ENCODE measurements at regions not wholly inside any gene's neighbourhood (a gene's known extent, or its start where the extent isn't known, plus 50 kb on each side); places are given as distances from the start of the nearest gene placed in this dataset.
"Not testable (repeated sequence)": the region's sequence is repeated elsewhere in the genome, so short reads cannot be mapped to it uniquely, and the experiment has no call there.

DNA sequence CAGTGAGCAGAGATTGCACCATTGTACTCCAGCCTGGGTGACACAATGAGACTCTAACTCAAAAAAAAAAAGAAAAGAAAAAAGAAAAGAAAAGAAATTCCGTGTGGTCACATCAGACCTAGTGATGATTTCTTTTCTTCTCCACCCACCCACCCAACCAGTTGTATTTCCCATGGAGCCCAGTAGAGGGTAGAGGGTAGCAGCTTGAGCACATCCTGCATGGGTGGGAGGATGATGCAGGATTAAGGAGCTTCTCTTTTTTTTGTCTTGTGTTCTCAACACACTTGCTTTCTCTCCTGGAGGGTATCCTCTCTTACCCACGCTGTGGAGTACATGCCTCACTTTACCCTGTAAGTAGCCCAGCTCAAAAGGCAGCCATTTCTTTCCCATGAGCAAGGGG is 118.6 kb upstream of the CARD11 start:
- no peak overlapping the region for H3K4me3 ChIP-seq (replicated peaks in 1 of 4; ENCODE audit: control extremely low read depth in 1 of 4, insufficient read depth in 1 of 4, low read depth in 3 of 4, low read length in 4 of 4)
- TF ChIP-seq, protein P1, sequence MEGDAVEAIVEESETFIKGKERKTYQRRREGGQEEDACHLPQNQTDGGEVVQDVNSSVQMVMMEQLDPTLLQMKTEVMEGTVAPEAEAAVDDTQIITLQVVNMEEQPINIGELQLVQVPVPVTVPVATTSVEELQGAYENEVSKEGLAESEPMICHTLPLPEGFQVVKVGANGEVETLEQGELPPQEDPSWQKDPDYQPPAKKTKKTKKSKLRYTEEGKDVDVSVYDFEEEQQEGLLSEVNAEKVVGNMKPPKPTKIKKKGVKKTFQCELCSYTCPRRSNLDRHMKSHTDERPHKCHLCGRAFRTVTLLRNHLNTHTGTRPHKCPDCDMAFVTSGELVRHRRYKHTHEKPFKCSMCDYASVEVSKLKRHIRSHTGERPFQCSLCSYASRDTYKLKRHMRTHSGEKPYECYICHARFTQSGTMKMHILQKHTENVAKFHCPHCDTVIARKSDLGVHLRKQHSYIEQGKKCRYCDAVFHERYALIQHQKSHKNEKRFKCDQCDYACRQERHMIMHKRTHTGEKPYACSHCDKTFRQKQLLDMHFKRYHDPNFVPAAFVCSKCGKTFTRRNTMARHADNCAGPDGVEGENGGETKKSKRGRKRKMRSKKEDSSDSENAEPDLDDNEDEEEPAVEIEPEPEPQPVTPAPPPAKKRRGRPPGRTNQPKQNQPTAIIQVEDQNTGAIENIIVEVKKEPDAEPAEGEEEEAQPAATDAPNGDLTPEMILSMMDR (conservative IDR thresholded peaks at IDR 0.05 in 1 of 2, IDR thresholded peaks at IDR 0.05 in 1 of 2; ENCODE audit: low read depth in 1 of 2, low read length in 2 of 2) = peak in 1 of 2 donors; percentile 49
- no peak for TF ChIP-seq EZH2 (IDR thresholded peaks at IDR 0.05; ENCODE audit: low read length, missing control alignments)
- no peaks in the 10 kb centered on the region for H3K79me2 ChIP-seq (ENCODE audit: control insufficient read depth, insufficient read depth, low read length)
- no peaks in the 10 kb centered on the region for H3K27me3 ChIP-seq (ENCODE audit: control insufficient read depth, insufficient read depth, low read length)
- no peak overlapping the region for H3K4me2 ChIP-seq (ENCODE audit: extremely low read depth, insufficient read depth, low read length)
- H4K20me1 ChIP-seq (ENCODE audit: control insufficient read depth, extremely low read depth, insufficient read depth, low read length) = no peaks in the 10 kb centered on the region
- no peaks in the 10 kb centered on the region for H3K36me3 ChIP-seq (ENCODE audit: control insufficient read depth, insufficient read depth, low read length)
- no peaks in the 10 kb centered on the region for H3K4me1 ChIP-seq (ENCODE audit: control insufficient read depth, extremely low read depth, insufficient read depth, low read length)
- H3K9me3 ChIP-seq (ENCODE audit: control insufficient read depth, insufficient read depth, low read depth, low read length) = no peaks in the 10 kb centered on the region
- no peak overlapping the region for H3K27ac ChIP-seq (ENCODE audit: insufficient read depth, low read length)
- peak; percentile 10 to 41 for DNase-seq (ENCODE audit: low read depth in 2 of 2)
- H3K9ac ChIP-seq (ENCODE audit: insufficient read depth, low read length) = no peak overlapping the region
- no peak overlapping the region for H2AFZ ChIP-seq (ENCODE audit: low read length)

DNA sequence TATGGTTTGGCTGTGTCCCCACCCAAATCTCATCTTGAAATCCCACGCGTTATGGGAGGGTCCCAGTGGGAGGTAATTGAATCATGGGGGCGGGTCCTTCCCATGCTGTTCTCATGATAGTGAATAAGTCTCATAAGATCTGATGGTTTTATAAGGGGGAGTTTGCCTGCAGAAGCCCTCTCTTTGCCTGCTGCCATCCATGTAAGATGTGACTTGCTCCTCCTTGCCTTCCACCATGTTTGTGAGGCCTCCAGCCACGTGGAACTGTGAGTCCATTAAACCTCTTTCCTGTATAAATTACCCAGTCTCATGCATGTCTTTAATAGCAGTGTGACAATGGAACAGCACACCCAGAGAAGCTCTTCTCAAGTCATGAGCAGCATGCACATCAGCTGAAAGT is 119.1 kb upstream of the CARD11 start:
- not testable (repeated sequence) for H3K9ac ChIP-seq (ENCODE audit: insufficient read depth, low read length); H3K4me3 ChIP-seq (replicated peaks in 1 of 4; ENCODE audit: control extremely low read depth in 1 of 4, insufficient read depth in 1 of 4, low read depth in 3 of 4, low read length in 4 of 4); H2AFZ ChIP-seq (ENCODE audit: low read length); H3K4me2 ChIP-seq (ENCODE audit: extremely low read depth, insufficient read depth, low read length); H4K20me1 ChIP-seq (ENCODE audit: control insufficient read depth, extremely low read depth, insufficient read depth, low read length); H3K9me3 ChIP-seq (ENCODE audit: control insufficient read depth, insufficient read depth, low read depth, low read length); H3K79me2 ChIP-seq (ENCODE audit: control insufficient read depth, insufficient read depth, low read length); H3K27ac ChIP-seq (ENCODE audit: insufficient read depth, low read length); H3K36me3 ChIP-seq (ENCODE audit: control insufficient read depth, insufficient read depth, low read length); DNase-seq (ENCODE audit: low read depth in 2 of 2); H3K27me3 ChIP-seq (ENCODE audit: control insufficient read depth, insufficient read depth, low read length); H3K4me1 ChIP-seq (ENCODE audit: control insufficient read depth, extremely low read depth, insufficient read depth, low read length)

DNA sequence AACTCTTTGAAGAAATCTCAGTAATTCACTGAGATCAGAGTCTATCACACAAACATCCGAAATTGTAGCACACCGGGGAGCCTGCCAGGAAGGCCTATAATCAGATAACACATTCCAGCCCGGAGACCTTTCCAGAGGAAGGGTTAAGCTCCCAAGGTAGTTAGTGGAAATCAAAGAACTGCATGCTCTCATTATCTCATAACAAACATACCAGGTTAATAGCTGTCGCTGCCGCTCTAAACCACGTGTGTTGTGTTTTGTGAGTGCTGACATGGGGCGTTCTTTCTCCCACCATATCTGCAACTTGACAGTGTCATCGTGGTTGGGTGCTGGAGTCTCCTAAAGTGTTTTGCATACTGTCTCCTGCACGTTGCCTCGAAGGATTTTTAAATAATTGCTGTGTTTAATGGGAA is 120.7 kb upstream of the CARD11 start:
- H3K79me2 ChIP-seq (ENCODE audit: control insufficient read depth, insufficient read depth, low read length) = no peaks in the 10 kb centered on the region
- no peaks in the 10 kb centered on the region for H4K20me1 ChIP-seq (ENCODE audit: control insufficient read depth, extremely low read depth, insufficient read depth, low read length)
- H3K9me3 ChIP-seq (ENCODE audit: control insufficient read depth, insufficient read depth, low read depth, low read length) = no peaks in the 10 kb centered on the region
- DNase-seq (ENCODE audit: low read depth in 2 of 2) = peak in 1 of 2 donors; percentile 16
- no peak overlapping the region for H3K4me2 ChIP-seq (ENCODE audit: extremely low read depth, insufficient read depth, low read length)
- H3K4me1 ChIP-seq (ENCODE audit: control insufficient read depth, extremely low read depth, insufficient read depth, low read length) = no peaks in the 10 kb centered on the region
- H2AFZ ChIP-seq (ENCODE audit: low read length) = no peak overlapping the region
- no peak overlapping the region for H3K27ac ChIP-seq (ENCODE audit: insufficient read depth, low read length)
- TF ChIP-seq, protein P1 (conservative IDR thresholded peaks at IDR 0.05 in 1 of 2, IDR thresholded peaks at IDR 0.05 in 1 of 2; ENCODE audit: low read depth in 1 of 2, low read length in 2 of 2) = no peak
- TF ChIP-seq EZH2 (IDR thresholded peaks at IDR 0.05; ENCODE audit: low read length, missing control alignments) = no peak
- H3K36me3 ChIP-seq (ENCODE audit: control insufficient read depth, insufficient read depth, low read length) = no peaks in the 10 kb centered on the region
- H3K9ac ChIP-seq (ENCODE audit: insufficient read depth, low read length) = no peak overlapping the region
- H3K27me3 ChIP-seq (ENCODE audit: control insufficient read depth, insufficient read depth, low read length) = no peaks in the 10 kb centered on the region
- H3K4me3 ChIP-seq (replicated peaks in 1 of 4; ENCODE audit: control extremely low read depth in 1 of 4, insufficient read depth in 1 of 4, low read depth in 3 of 4, low read length in 4 of 4) = no peak overlapping the region

All from fibroblast of lung (primary cell).